ENCODE measurements at regions not wholly inside any gene's neighbourhood (a gene's known extent, or its start where the extent isn't known, plus 50 kb on each side); places are given as distances from the start of the nearest gene placed in this dataset.

DNA sequence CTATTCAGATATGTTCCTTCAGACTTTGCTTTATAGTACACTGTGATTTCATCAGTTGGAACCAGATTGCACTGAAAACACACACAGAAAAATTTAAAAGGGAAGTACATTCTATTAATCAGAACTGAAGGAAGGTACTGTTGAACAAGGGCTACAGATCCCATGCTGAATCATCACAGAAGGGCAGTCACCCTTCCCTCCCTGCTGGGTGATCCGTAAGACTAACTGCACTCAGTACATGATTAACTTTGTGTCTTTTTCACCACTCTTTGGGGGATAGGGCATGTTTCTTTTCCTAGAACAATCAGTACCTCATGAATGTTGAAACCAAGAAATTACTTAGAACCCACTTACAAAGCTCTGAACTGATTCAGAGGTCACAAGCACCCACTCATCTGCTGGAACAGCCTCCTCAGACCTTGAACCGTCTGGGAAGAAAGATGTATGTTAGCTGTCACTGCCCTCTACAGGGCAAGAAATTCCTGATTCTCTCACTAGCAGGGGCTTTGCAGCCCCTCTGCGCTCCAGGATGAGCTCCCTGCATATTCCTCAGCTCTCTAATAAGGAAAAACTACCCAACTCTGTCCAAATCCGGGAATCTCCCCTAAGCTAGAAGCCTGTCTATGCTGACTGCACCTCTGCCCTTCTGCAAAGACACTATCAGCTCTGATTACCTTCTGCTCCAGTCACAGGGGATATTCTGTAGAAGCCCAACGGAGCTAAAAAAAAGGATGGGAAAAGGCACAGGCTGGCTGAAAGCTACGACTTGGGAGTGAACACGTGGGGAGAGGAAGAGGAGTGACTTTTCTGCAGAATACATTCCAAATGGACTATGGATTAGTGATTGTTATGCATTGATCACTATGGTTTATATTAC is 51.0 kb downstream of the IARS1 start:
- DNase-seq, result no peak
- Histone ChIP-seq H3K27ac (no peak overlapping the region), H3K27me3 (replicated peaks in 1 of 7) (no peaks in the 10 kb centered on the region), H3K36me3 (peaks cover 11 to 100% (median 99%) of the 10 kb centered on the region in 6 donors), H3K4me3 (no peak overlapping the region), H3K9me3 (no peaks in the 10 kb centered on the region), H3K4me1 (no peaks in the 10 kb centered on the region)
- WGBS, 5 donors, result 73 to 80% (median 75%) methylated on average over 7 of the region's 7 CpGs
- intact Hi-C loops (cut with DNase I; ENCODE audit: low total_unique reads), result no loop called here
- TF ChIP-seq POLR2A (IDR thresholded peaks at IDR 0.05) (no peak), POLR2AphosphoS5 (IDR thresholded peaks at IDR 0.05) (no peak)
- TF ChIP-seq, protein P1, sequence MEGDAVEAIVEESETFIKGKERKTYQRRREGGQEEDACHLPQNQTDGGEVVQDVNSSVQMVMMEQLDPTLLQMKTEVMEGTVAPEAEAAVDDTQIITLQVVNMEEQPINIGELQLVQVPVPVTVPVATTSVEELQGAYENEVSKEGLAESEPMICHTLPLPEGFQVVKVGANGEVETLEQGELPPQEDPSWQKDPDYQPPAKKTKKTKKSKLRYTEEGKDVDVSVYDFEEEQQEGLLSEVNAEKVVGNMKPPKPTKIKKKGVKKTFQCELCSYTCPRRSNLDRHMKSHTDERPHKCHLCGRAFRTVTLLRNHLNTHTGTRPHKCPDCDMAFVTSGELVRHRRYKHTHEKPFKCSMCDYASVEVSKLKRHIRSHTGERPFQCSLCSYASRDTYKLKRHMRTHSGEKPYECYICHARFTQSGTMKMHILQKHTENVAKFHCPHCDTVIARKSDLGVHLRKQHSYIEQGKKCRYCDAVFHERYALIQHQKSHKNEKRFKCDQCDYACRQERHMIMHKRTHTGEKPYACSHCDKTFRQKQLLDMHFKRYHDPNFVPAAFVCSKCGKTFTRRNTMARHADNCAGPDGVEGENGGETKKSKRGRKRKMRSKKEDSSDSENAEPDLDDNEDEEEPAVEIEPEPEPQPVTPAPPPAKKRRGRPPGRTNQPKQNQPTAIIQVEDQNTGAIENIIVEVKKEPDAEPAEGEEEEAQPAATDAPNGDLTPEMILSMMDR (IDR thresholded peaks at IDR 0.05 in 8 of 11, conservative IDR thresholded peaks at IDR 0.05 in 3 of 11), result no peak

DNA sequence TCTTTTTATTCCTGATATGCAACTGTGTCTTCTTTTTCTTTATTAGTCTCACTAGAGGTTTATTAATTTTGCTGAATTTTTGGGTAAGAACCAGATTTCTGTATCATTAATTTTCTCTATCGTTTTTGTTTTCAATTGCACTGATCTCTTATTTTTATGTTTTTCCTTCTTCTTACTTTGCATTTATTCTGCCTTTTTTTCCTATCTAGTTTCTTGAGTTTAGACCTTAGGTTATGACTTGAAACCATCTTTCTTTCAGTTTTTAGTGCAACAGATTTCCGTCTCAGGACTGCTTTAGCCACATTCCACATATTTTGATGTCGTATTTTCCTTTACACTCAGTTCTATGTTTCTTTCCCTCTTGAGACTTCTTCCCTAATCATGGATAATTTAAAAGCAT is 56.6 kb downstream of the IARS1 start:
- Histone ChIP-seq H3K36me3 (peaks cover 0 to 100% (median 68%) of the 10 kb centered on the region in 6 donors), H3K27me3 (replicated peaks in 1 of 7) (no peaks in the 10 kb centered on the region), H3K9me3 (no peaks in the 10 kb centered on the region), H3K4me1 (no peaks in the 10 kb centered on the region), H3K4me3 (no peak overlapping the region), H3K27ac (no peak overlapping the region)
- TF ChIP-seq POLR2AphosphoS5 (IDR thresholded peaks at IDR 0.05) (no peak), POLR2A (IDR thresholded peaks at IDR 0.05) (no peak)
- TF ChIP-seq, protein P1 (IDR thresholded peaks at IDR 0.05 in 8 of 11, conservative IDR thresholded peaks at IDR 0.05 in 3 of 11), result no peak
- WGBS, 5 donors, result 94 to 96% (median 96%) methylated on average over 3 of the region's 3 CpGs
- intact Hi-C loops (cut with DNase I; ENCODE audit: low total_unique reads), result no loop called here
- no peak for DNase-seq

DNA sequence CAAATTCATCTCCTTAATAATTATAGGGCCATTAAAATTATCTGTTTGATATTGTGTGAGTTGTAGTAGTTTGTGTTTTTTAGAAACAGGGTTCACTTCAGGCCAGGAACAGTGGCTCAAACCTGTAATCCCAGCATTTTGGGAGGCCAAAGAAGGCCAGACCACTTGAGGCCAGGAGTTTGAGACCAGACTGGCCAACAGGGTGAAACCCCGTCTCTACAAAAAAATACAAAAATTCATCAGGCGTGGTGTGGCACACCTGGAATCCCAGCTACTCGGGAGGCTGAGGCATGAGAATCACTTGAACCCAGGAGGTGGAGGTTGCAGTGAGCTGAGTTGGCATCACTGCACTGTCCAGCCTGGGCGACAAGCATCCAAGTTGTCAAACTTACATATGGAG is 57.0 kb downstream of the IARS1 start:
- H3K36me3 ChIP-seq, result peaks cover 0 to 99% (median 64%) of the 10 kb centered on the region in 6 donors
- H3K27ac ChIP-seq, result no peak overlapping the region
- no peaks in the 10 kb centered on the region for H3K9me3 ChIP-seq
- TF ChIP-seq POLR2A (IDR thresholded peaks at IDR 0.05) (no peak), POLR2AphosphoS5 (IDR thresholded peaks at IDR 0.05) (no peak)
- TF ChIP-seq, protein P1 (IDR thresholded peaks at IDR 0.05 in 8 of 11, conservative IDR thresholded peaks at IDR 0.05 in 3 of 11), result no peak
- H3K4me1 ChIP-seq, result no peaks in the 10 kb centered on the region
- 84 to 100% (median 96%) methylated on average over 4 of the region's 4 CpGs for WGBS, 5 donors
- DNase-seq, result no peak
- no peaks in the 10 kb centered on the region for H3K27me3 ChIP-seq (replicated peaks in 1 of 7)
- intact Hi-C loops (cut with DNase I; ENCODE audit: low total_unique reads), result no loop called here
- no peak overlapping the region for H3K4me3 ChIP-seq

DNA sequence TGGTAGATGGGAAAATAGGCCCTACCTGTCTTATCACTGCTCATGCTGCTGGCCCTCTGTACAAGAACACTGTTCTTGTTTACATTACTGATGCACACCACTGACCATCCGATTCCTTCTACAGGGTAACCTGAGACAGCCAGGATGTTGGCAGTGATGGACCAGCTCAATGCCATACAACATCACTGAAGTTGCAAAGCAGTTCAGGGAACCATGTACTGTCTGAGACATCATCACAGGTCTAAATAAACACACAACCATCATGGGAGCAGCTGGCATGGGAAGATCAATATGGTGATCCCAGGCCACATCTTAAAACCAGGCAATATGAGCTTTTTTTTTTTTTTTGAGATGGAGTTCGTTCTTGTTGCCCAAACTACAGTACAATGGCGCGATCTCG is 59.0 kb downstream of the IARS1 start:
- H3K36me3 ChIP-seq, result peaks cover 0 to 99% (median 44%) of the 10 kb centered on the region in 6 donors
- no peak for DNase-seq
- no peaks in the 10 kb centered on the region for H3K4me1 ChIP-seq
- intact Hi-C loops (cut with DNase I; ENCODE audit: low total_unique reads), result no loop called here
- no peaks in the 10 kb centered on the region for H3K9me3 ChIP-seq
- 88 to 99% (median 98%) methylated on average over 5 of the region's 5 CpGs for WGBS, 5 donors
- H3K4me3 ChIP-seq, result no peak overlapping the region
- TF ChIP-seq POLR2AphosphoS5 (IDR thresholded peaks at IDR 0.05), result no peak
- TF ChIP-seq, protein P1 (IDR thresholded peaks at IDR 0.05 in 8 of 11, conservative IDR thresholded peaks at IDR 0.05 in 3 of 11), result no peak
- no peak for TF ChIP-seq POLR2A (IDR thresholded peaks at IDR 0.05)
- no peaks in the 10 kb centered on the region for H3K27me3 ChIP-seq (replicated peaks in 1 of 7)
- no peak overlapping the region for H3K27ac ChIP-seq
